PC-9 (cell line): ENCODE measurements at regions not wholly inside any gene's neighbourhood (a gene's known extent, or its start where the extent isn't known, plus 50 kb on each side); places are given as distances from the start of the nearest gene placed in this dataset.

ENCODE experiments used
- EZH2 ChIP-seq: fragments of 200-600 bp; sonication (generic); IDR thresholded peaks from 2 replicates; pipeline ENCODE4 v1.8.0; 2017; ENCODE audit warnings: antibody characterized with exemption, low read depth
- TF ChIP-seq, protein P1 (sequence below): fragments of 200-600 bp; sonication (generic); conservative IDR thresholded peaks from 2 replicates; pipeline ENCODE4 v1.6.1; 2017; ENCODE audit warnings: mixed run types, antibody characterized with exemption, mild to moderate bottlenecking, moderate library complexity

GRCh38 chr10:84879991-84880390, 551.6 kb downstream of the CCSER2 start:
- TF ChIP-seq, protein P1, sequence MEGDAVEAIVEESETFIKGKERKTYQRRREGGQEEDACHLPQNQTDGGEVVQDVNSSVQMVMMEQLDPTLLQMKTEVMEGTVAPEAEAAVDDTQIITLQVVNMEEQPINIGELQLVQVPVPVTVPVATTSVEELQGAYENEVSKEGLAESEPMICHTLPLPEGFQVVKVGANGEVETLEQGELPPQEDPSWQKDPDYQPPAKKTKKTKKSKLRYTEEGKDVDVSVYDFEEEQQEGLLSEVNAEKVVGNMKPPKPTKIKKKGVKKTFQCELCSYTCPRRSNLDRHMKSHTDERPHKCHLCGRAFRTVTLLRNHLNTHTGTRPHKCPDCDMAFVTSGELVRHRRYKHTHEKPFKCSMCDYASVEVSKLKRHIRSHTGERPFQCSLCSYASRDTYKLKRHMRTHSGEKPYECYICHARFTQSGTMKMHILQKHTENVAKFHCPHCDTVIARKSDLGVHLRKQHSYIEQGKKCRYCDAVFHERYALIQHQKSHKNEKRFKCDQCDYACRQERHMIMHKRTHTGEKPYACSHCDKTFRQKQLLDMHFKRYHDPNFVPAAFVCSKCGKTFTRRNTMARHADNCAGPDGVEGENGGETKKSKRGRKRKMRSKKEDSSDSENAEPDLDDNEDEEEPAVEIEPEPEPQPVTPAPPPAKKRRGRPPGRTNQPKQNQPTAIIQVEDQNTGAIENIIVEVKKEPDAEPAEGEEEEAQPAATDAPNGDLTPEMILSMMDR: no peak
- TF ChIP-seq EZH2: no peak
